ENCODE measurements at regions not wholly inside any gene's neighbourhood (a gene's known extent, or its start where the extent isn't known, plus 50 kb on each side); places are given as distances from the start of the nearest gene placed in this dataset.

GRCh38 chr1:209248649-209249279 is 334.8 kb upstream of the CAMK1G start:
- peak; percentile 8 for DNase-seq

GRCh38 chr1:209249280-209249670 is 334.2 kb upstream of the CAMK1G start:
- no peak for DNase-seq

GRCh38 chr1:209249785-209250440 is 333.6 kb upstream of the CAMK1G start:
- no peak for DNase-seq

GRCh38 chr1:209250861-209251636 is 332.5 kb upstream of the CAMK1G start:
- DNase-seq = no peak

GRCh38 chr1:209256766-209257350 is 326.7 kb upstream of the CAMK1G start:
- DNase-seq = no peak

- DNase-seq = no peak
These were observed 326.1 kb upstream of the CAMK1G start for GRCh38 chr1:209257454-209257853.

GRCh38 chr1:209260136-209260535 is 323.4 kb upstream of the CAMK1G start:
- DNase-seq = no peak

GRCh38 chr1:209262631-209263030 is 320.9 kb upstream of the CAMK1G start:
- no peak for DNase-seq

- DNase-seq = no peak
These were observed 318.2 kb upstream of the CAMK1G start for GRCh38 chr1:209265301-209265700.

- no peak for DNase-seq
These were observed 316.8 kb upstream of the CAMK1G start for GRCh38 chr1:209266590-209267205.

GRCh38 chr1:209267968-209268367 is 315.5 kb upstream of the CAMK1G start:
- DNase-seq = no peak

GRCh38 chr1:209268479-209268878 is 315.0 kb upstream of the CAMK1G start:
- DNase-seq = no peak

- DNase-seq = no peak
These were observed 307.2 kb upstream of the CAMK1G start for GRCh38 chr1:209276321-209276720.

- DNase-seq = no peak
These were observed 305.9 kb upstream of the CAMK1G start for GRCh38 chr1:209277662-209278061.

GRCh38 chr1:209291715-209292114 is 291.8 kb upstream of the CAMK1G start:
- no peak for DNase-seq

- no peak for DNase-seq
These were observed 280.5 kb upstream of the CAMK1G start for GRCh38 chr1:209302779-209303568.

GRCh38 chr1:209304166-209304565 is 279.3 kb upstream of the CAMK1G start:
- no peak for DNase-seq

- DNase-seq = no peak
These were observed 278.1 kb upstream of the CAMK1G start for GRCh38 chr1:209305221-209305954.

GRCh38 chr1:209307846-209308245 is 275.7 kb upstream of the CAMK1G start:
- DNase-seq = no peak

GRCh38 chr1:209309198-209309597 is 274.3 kb upstream of the CAMK1G start:
- no peak for DNase-seq

GRCh38 chr1:209311770-209312169 is 271.7 kb upstream of the CAMK1G start:
- no peak for DNase-seq

- DNase-seq = no peak
These were observed 266.6 kb upstream of the CAMK1G start for GRCh38 chr1:209316929-209317328.
